ENCODE measurements at regions not wholly inside any gene's neighbourhood (a gene's known extent, or its start where the extent isn't known, plus 50 kb on each side); places are given as distances from the start of the nearest gene placed in this dataset.

GRCh38 chr6:142500250-142500786 is 198.5 kb downstream of the ADGRG6 start:
- Histone ChIP-seq H3K4me3 (ENCODE audit: low read length) (no peak overlapping the region), H3K4me1 (ENCODE audit: control insufficient read depth, insufficient read depth, low read length) (no peaks in the 10 kb centered on the region), H3K27ac (ENCODE audit: low read length) (no peak overlapping the region), H3K9me3 (ENCODE audit: control insufficient read depth, low read depth, low read length) (no peaks in the 10 kb centered on the region), H3K27me3 (ENCODE audit: control insufficient read depth, insufficient read depth, low read length) (no peaks in the 10 kb centered on the region), H3K36me3 (ENCODE audit: control insufficient read depth, insufficient read depth, low read length) (no peaks in the 10 kb centered on the region)
- no peak for DNase-seq
- WGBS (ENCODE audit: insufficient coverage, low lambda C conversion rate), result 83% methylated on average over 1 of the region's 4 CpGs

DNA sequence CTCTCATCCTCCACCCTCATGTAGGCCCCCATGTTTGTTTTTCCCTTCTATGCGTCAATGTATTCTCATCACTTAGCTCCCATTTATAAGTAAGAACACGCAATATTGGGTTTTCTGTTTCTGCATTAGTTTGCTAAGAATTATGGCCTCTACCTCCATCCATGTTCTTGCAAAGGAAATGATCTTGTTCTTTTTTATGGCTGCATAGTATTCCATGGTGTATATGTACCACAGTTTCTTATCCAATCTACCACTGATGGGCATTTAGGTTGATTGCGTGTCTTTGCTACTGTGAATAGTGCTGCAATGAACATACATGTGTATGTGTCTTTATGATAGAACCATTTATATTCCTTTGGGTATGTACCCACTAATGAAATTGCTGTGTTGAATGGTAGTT is 200.0 kb downstream of the ADGRG6 start:
- Histone ChIP-seq H3K9me3 (ENCODE audit: control insufficient read depth, low read depth, low read length) (no peaks in the 10 kb centered on the region), H3K27ac (ENCODE audit: low read length) (no peak overlapping the region), H3K27me3 (ENCODE audit: control insufficient read depth, insufficient read depth, low read length) (no peaks in the 10 kb centered on the region), H3K36me3 (ENCODE audit: control insufficient read depth, insufficient read depth, low read length) (no peaks in the 10 kb centered on the region), H3K4me3 (ENCODE audit: low read length) (no peak overlapping the region), H3K4me1 (ENCODE audit: control insufficient read depth, insufficient read depth, low read length) (no peaks in the 10 kb centered on the region)
- no peak for DNase-seq
- WGBS (ENCODE audit: insufficient coverage, low lambda C conversion rate), result 100% methylated on average over 2 of the region's 3 CpGs

DNA sequence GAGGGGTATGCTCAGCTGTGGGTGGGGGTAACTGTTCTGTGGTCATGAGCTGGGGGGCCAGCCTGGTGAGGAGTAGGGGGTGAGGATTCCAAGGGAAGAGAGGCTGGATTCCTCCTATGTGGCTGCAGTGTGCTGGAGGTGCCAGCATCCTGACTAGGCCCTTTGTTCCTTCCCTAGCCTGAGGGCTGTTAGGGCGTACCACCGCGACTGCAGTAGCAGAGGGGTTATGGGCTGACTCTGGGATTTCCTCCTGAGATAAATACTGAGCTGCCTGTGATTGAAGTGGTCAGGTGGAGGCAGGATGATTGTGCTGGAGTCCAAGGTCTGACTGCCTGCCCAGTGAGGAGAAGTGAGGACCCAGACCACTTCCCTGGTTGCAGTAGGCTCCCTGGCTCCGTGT is 205.3 kb downstream of the ADGRG6 start:
- Histone ChIP-seq H3K27me3 (ENCODE audit: control insufficient read depth, insufficient read depth, low read length) (no peaks in the 10 kb centered on the region), H3K27ac (ENCODE audit: low read length) (no peak overlapping the region), H3K4me1 (ENCODE audit: control insufficient read depth, insufficient read depth, low read length) (no peaks in the 10 kb centered on the region), H3K36me3 (ENCODE audit: control insufficient read depth, insufficient read depth, low read length) (no peaks in the 10 kb centered on the region), H3K9me3 (ENCODE audit: control insufficient read depth, low read depth, low read length) (no peaks in the 10 kb centered on the region), H3K4me3 (ENCODE audit: low read length) (no peak overlapping the region)
- WGBS (ENCODE audit: insufficient coverage, low lambda C conversion rate), result no CpG with 5 or more reads among the region's 4 CpGs
- no peak for DNase-seq

- H3K27ac ChIP-seq (ENCODE audit: low read length), result no peak overlapping the region
- no peaks in the 10 kb centered on the region for H3K9me3 ChIP-seq (ENCODE audit: control insufficient read depth, low read depth, low read length)
- WGBS (ENCODE audit: insufficient coverage, low lambda C conversion rate), result no CpG with 5 or more reads among the region's 3 CpGs
- no peak overlapping the region for H3K4me3 ChIP-seq (ENCODE audit: low read length)
- no peaks in the 10 kb centered on the region for H3K36me3 ChIP-seq (ENCODE audit: control insufficient read depth, insufficient read depth, low read length)
- no peaks in the 10 kb centered on the region for H3K4me1 ChIP-seq (ENCODE audit: control insufficient read depth, insufficient read depth, low read length)
- DNase-seq, result no peak
- H3K27me3 ChIP-seq (ENCODE audit: control insufficient read depth, insufficient read depth, low read length), result no peaks in the 10 kb centered on the region
Measured at GRCh38 chr6:142510211-142510610, 208.4 kb downstream of the ADGRG6 start.

GRCh38 chr6:142518126-142518525 is 216.3 kb downstream of the ADGRG6 start:
- H3K36me3 ChIP-seq (ENCODE audit: control insufficient read depth, insufficient read depth, low read length), result no peaks in the 10 kb centered on the region
- H3K27me3 ChIP-seq (ENCODE audit: control insufficient read depth, insufficient read depth, low read length), result no peaks in the 10 kb centered on the region
- no peak overlapping the region for H3K4me3 ChIP-seq (ENCODE audit: low read length)
- H3K27ac ChIP-seq (ENCODE audit: low read length), result no peak overlapping the region
- H3K9me3 ChIP-seq (ENCODE audit: control insufficient read depth, low read depth, low read length), result no peaks in the 10 kb centered on the region
- no CpG with 5 or more reads among the region's 3 CpGs for WGBS (ENCODE audit: insufficient coverage, low lambda C conversion rate)
- no peaks in the 10 kb centered on the region for H3K4me1 ChIP-seq (ENCODE audit: control insufficient read depth, insufficient read depth, low read length)
- DNase-seq, result no peak

- Histone ChIP-seq H3K36me3 (ENCODE audit: control insufficient read depth, insufficient read depth, low read length) (no peaks in the 10 kb centered on the region), H3K4me3 (ENCODE audit: low read length) (no peak overlapping the region), H3K27ac (ENCODE audit: low read length) (no peak overlapping the region), H3K4me1 (ENCODE audit: control insufficient read depth, insufficient read depth, low read length) (no peaks in the 10 kb centered on the region), H3K27me3 (ENCODE audit: control insufficient read depth, insufficient read depth, low read length) (no peaks in the 10 kb centered on the region), H3K9me3 (ENCODE audit: control insufficient read depth, low read depth, low read length) (no peaks in the 10 kb centered on the region)
- no peak for DNase-seq
- WGBS (ENCODE audit: insufficient coverage, low lambda C conversion rate), result 100% methylated on average over 1 of the region's 4 CpGs
Measured at GRCh38 chr6:142518761-142519160, 217.0 kb downstream of the ADGRG6 start.

GRCh38 chr6:142521791-142522190 is 220.0 kb downstream of the ADGRG6 start:
- Histone ChIP-seq H3K9me3 (ENCODE audit: control insufficient read depth, low read depth, low read length) (no peaks in the 10 kb centered on the region), H3K4me3 (ENCODE audit: low read length) (no peak overlapping the region), H3K27ac (ENCODE audit: low read length) (no peak overlapping the region), H3K36me3 (ENCODE audit: control insufficient read depth, insufficient read depth, low read length) (no peaks in the 10 kb centered on the region), H3K4me1 (ENCODE audit: control insufficient read depth, insufficient read depth, low read length) (no peaks in the 10 kb centered on the region), H3K27me3 (ENCODE audit: control insufficient read depth, insufficient read depth, low read length) (no peaks in the 10 kb centered on the region)
- WGBS (ENCODE audit: insufficient coverage, low lambda C conversion rate), result no CpG with 5 or more reads among the region's 2 CpGs
- no peak for DNase-seq

GRCh38 chr6:142523515-142524375 is 221.9 kb downstream of the ADGRG6 start:
- Histone ChIP-seq H3K27ac (ENCODE audit: low read length) (no peak overlapping the region), H3K27me3 (ENCODE audit: control insufficient read depth, insufficient read depth, low read length) (no peaks in the 10 kb centered on the region), H3K36me3 (ENCODE audit: control insufficient read depth, insufficient read depth, low read length) (no peaks in the 10 kb centered on the region), H3K9me3 (ENCODE audit: control insufficient read depth, low read depth, low read length) (no peaks in the 10 kb centered on the region), H3K4me3 (ENCODE audit: low read length) (no peak overlapping the region), H3K4me1 (ENCODE audit: control insufficient read depth, insufficient read depth, low read length) (no peaks in the 10 kb centered on the region)
- no peak for DNase-seq
- 83% methylated on average over 2 of the region's 4 CpGs for WGBS (ENCODE audit: insufficient coverage, low lambda C conversion rate)

DNA sequence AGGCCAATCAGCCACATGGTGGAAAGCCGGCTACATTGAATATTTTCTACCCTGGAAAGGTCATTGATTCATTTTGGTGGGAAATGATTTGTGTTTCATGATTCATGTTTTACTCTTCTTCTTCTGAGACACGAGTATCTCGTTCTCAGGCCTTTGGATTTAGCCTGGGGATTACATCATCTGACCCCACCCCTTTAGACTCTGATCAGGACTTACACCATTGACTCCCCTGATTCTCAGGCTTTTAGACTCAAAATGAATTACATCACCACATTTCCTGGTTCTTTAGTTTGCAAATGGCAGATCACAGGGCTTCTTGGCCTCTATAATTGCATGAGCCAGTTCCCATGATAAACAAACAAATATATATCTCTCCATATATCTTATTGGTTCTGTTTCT is 228.8 kb downstream of the ADGRG6 start:
- no peak for DNase-seq
- no peaks in the 10 kb centered on the region for H3K36me3 ChIP-seq (ENCODE audit: control insufficient read depth, insufficient read depth, low read length)
- H3K4me1 ChIP-seq (ENCODE audit: control insufficient read depth, insufficient read depth, low read length), result no peaks in the 10 kb centered on the region
- WGBS (ENCODE audit: insufficient coverage, low lambda C conversion rate), result 93% methylated on average over 3 of the region's 3 CpGs
- H3K27me3 ChIP-seq (ENCODE audit: control insufficient read depth, insufficient read depth, low read length), result no peaks in the 10 kb centered on the region
- no peaks in the 10 kb centered on the region for H3K9me3 ChIP-seq (ENCODE audit: control insufficient read depth, low read depth, low read length)
- no peak overlapping the region for H3K27ac ChIP-seq (ENCODE audit: low read length)
- H3K4me3 ChIP-seq (ENCODE audit: low read length), result no peak overlapping the region

DNA sequence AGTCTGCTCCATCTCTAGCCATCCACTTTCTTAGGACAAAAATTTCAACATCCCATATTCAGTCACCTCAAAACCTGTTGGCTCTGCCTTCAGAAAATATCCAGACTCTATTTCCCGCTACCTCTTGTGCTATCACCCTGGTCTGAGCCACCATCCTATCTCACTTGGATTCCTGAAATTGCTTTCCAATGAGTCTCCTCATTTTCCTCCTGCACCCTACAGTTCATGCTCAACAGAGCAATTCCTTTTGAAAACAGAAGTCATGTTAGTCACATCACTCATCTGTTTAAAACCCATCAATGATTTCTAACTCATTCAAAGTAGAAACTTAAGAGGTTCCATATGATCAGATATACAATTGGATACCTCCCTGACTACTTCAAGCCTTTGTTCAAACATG is 229.9 kb downstream of the ADGRG6 start:
- Histone ChIP-seq H3K9me3 (ENCODE audit: control insufficient read depth, low read depth, low read length) (no peaks in the 10 kb centered on the region), H3K36me3 (ENCODE audit: control insufficient read depth, insufficient read depth, low read length) (no peaks in the 10 kb centered on the region), H3K4me1 (ENCODE audit: control insufficient read depth, insufficient read depth, low read length) (no peaks in the 10 kb centered on the region), H3K27ac (ENCODE audit: low read length) (no peak overlapping the region), H3K27me3 (ENCODE audit: control insufficient read depth, insufficient read depth, low read length) (no peaks in the 10 kb centered on the region), H3K4me3 (ENCODE audit: low read length) (no peak overlapping the region)
- no peak for DNase-seq
- no CpG with 5 or more reads among the region's 1 CpG for WGBS (ENCODE audit: insufficient coverage, low lambda C conversion rate)

DNA sequence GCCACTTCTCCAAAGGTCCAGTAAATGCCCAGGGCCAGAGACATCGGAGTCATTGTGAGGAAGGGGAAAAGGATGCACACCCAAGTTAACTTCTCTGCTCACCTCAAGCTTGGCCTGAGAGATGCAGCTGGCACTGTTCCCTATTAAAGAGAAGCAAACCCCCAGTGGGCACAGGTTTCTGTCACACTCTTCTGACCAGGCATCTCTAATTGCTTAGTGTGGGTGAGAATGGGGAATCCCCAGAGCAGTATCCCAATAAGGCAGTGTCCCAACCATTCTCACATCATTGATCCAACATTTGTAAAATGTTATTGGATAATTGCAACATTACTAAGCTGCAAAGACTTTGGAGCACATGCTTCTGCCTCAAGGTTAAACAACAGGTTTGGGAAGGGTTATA is 232.3 kb downstream of the ADGRG6 start:
- DNase-seq, result no peak
- WGBS (ENCODE audit: insufficient coverage, low lambda C conversion rate), result no CpG with 5 or more reads among the region's 1 CpG
- H3K27ac ChIP-seq (ENCODE audit: low read length), result no peak overlapping the region
- no peaks in the 10 kb centered on the region for H3K9me3 ChIP-seq (ENCODE audit: control insufficient read depth, low read depth, low read length)
- H3K4me3 ChIP-seq (ENCODE audit: low read length), result no peak overlapping the region
- H3K36me3 ChIP-seq (ENCODE audit: control insufficient read depth, insufficient read depth, low read length), result no peaks in the 10 kb centered on the region
- no peaks in the 10 kb centered on the region for H3K27me3 ChIP-seq (ENCODE audit: control insufficient read depth, insufficient read depth, low read length)
- H3K4me1 ChIP-seq (ENCODE audit: control insufficient read depth, insufficient read depth, low read length), result no peaks in the 10 kb centered on the region
